HCT116 (cell line): ENCODE measurements at regions not wholly inside any gene's neighbourhood (a gene's known extent, or its start where the extent isn't known, plus 50 kb on each side); places are given as distances from the start of the nearest gene placed in this dataset.

Source experiments
- ATAC-seq: fragments of 200-7000 bp; cut with Tn5 transposase; 2 replicates; pipeline ENCODE4 v1.9.1; 2020; ENCODE audit warnings: mild to moderate bottlenecking, moderate library complexity
- BruUV-seq: library from RNA; stranded (reverse); fragments of 400-500 nt; replicated peaks from 2 replicates; lab custom pipeline; 2021; lab: Mats Ljungman, UMichigan
- CTCF ChIA-PET: fragments of 300-600 bp; sonication (Branson Sonifier 250); formaldehyde crosslinking; loops from one replicate; lab custom pipeline; 2021; ENCODE audit warnings: antibody characterized with exemption; lab: Charles Lee
- POLR2A ChIA-PET: fragments of 300-600, 350-600 bp; sonication (Branson Sonifier 250); formaldehyde crosslinking; loops from one replicate; lab custom pipeline; 2021; ENCODE audit warnings: antibody characterized with exemption; lab: Charles Lee
- RAD21 ChIA-PET, 2 experiments: fragments of 300-600 bp; sonication (Branson Sonifier 250); formaldehyde crosslinking; loops; one replicate each; lab custom pipeline; 2023; ENCODE audit warnings: low total read pairs in 2 of 2; ENCODE audit not compliant: uncharacterized antibody in 2 of 2, unreplicated experiment in 2 of 2, low non-redundant PET in 1 of 2; lab: Charles Lee
- DNase-seq: peaks from one replicate; pipeline ENCODE4 v3.0.0-alpha.2; 2010; ENCODE audit warnings: low read depth, low spot score
- H2AFZ ChIP-seq: fragments of 200-600 bp; shearing (Covaris generic), sonication (generic); 2 replicates; pipeline ENCODE4 v1.6.1; 2017; ENCODE audit warnings: low read depth, mixed run types, mixed read lengths, antibody characterized with exemption, low read length; ENCODE audit not compliant: poor library complexity, severe bottlenecking
- H3K27ac ChIP-seq: 2 replicates; pipeline ENCODE4 v1.5.1; 2012; ENCODE audit warnings: low read depth, low read length
- H3K27me3 ChIP-seq: fragments of 200-600 bp; sonication (generic); 2 replicates; pipeline ENCODE4 v1.6.1; 2016; ENCODE audit warnings: mixed run types, low read length, mixed read lengths; ENCODE audit not compliant: insufficient read depth
- H3K36me3 ChIP-seq, 2 experiments: fragments of 200-500 bp in 1 of 2; fragments of 200-600 bp in 1 of 2; sonication (Bioruptor generic) in 1 of 2; sonication (generic) in 1 of 2; 2 replicates each; pipeline versions ENCODE4 v1.5.1 to v1.6.1; 2014 to 2016; ENCODE audit warnings: low read length in 2 of 2, inconsistent platforms in 1 of 2, mixed read lengths in 1 of 2, mixed run types in 1 of 2; ENCODE audit not compliant: insufficient read depth in 2 of 2, control insufficient read depth in 1 of 2
- H3K4me1 ChIP-seq, 2 experiments: fragments of 200-600 bp in 1 of 2; sonication (generic) in 1 of 2; 2 replicates each; pipeline versions ENCODE4 v1.5.1 to v1.6.1; 2012 to 2017; ENCODE audit warnings: low read length in 2 of 2, inconsistent platforms in 1 of 2, mild to moderate bottlenecking in 1 of 2, mixed read lengths in 1 of 2, mixed run types in 1 of 2, moderate library complexity in 1 of 2; ENCODE audit not compliant: insufficient read depth in 2 of 2, control insufficient read depth in 1 of 2
- H3K4me2 ChIP-seq: fragments of 200-600 bp; sonication (generic); 2 replicates; pipeline ENCODE4 v1.6.1; 2017; ENCODE audit warnings: mixed run types, low read length, mixed read lengths
- H3K4me3 ChIP-seq, 2 experiments: fragments of 200-600 bp in 1 of 2; sonication (generic) in 1 of 2; replicated peaks in 1 of 2; 2 replicates each; pipeline ENCODE4 v1.5.1; 2011 to 2016; ENCODE audit warnings: low read length in 2 of 2, control low read depth in 1 of 2, low read depth in 1 of 2, mild to moderate bottlenecking in 1 of 2, mixed read lengths in 1 of 2, mixed run types in 1 of 2
- H3K79me2 ChIP-seq: fragments of 200-600 bp; sonication (generic); 2 replicates; pipeline ENCODE4 v1.6.1; 2017; ENCODE audit warnings: mild to moderate bottlenecking, mixed run types, low read length, moderate library complexity, mixed read lengths; ENCODE audit not compliant: insufficient read depth
- H3K9ac ChIP-seq: fragments of 200-600 bp; sonication (generic); 2 replicates; pipeline ENCODE4 v1.6.1; 2016; ENCODE audit warnings: low read length, mixed read lengths
- H3K9me2 ChIP-seq: fragments of 200-600 bp; sonication (generic), shearing (Covaris generic); 2 replicates; pipeline ENCODE4 v1.6.1; 2017; ENCODE audit warnings: mixed run types, mild to moderate bottlenecking, moderate library complexity; ENCODE audit not compliant: insufficient read depth
- H3K9me3 ChIP-seq, 2 experiments: fragments of 200-500 bp in 1 of 2; fragments of 200-600 bp in 1 of 2; sonication (Bioruptor generic) in 1 of 2; sonication (generic) in 1 of 2; 2 replicates each; pipeline ENCODE4 v1.6.1; 2014 to 2017; ENCODE audit warnings: low read length in 2 of 2, mixed read lengths in 2 of 2, inconsistent platforms in 1 of 2, low read depth in 1 of 2, mild to moderate bottlenecking in 1 of 2, mixed run types in 1 of 2, moderate library complexity in 1 of 2; ENCODE audit not compliant: control insufficient read depth in 1 of 2, insufficient read depth in 1 of 2
- H4K20me1 ChIP-seq: fragments of 200-600 bp; sonication (generic), shearing (Covaris generic); 2 replicates; pipeline ENCODE4 v1.6.1; 2017; ENCODE audit warnings: mixed run types, mild to moderate bottlenecking, moderate library complexity; ENCODE audit not compliant: insufficient read depth
- ATF3 ChIP-seq: IDR thresholded peaks from 2 replicates; pipeline ENCODE4 v1.6.1; 2012
- CEBPB ChIP-seq: IDR thresholded peaks from 2 replicates; pipeline ENCODE4 v1.6.1; 2012; ENCODE audit warnings: low read depth
- EGR1 ChIP-seq: IDR thresholded peaks from 2 replicates; pipeline ENCODE4 v1.6.1; 2012; ENCODE audit warnings: low read depth
- FOSL1 ChIP-seq: IDR thresholded peaks from 2 replicates; pipeline ENCODE4 v1.6.1; 2012; ENCODE audit warnings: low read depth
- JUND ChIP-seq: IDR thresholded peaks from 2 replicates; pipeline ENCODE4 v1.6.1; 2012
- POLR2AphosphoS5 ChIP-seq: IDR thresholded peaks from 2 replicates; pipeline ENCODE4 v1.6.1; 2011; ENCODE audit warnings: mild to moderate bottlenecking, low read depth, low read length, moderate library complexity
- RAD21 ChIP-seq: IDR thresholded peaks from 2 replicates; pipeline ENCODE4 v1.6.1; 2012; ENCODE audit warnings: low read depth, mild to moderate bottlenecking
- SP1 ChIP-seq: IDR thresholded peaks from 2 replicates; pipeline ENCODE4 v1.6.1; 2012; ENCODE audit warnings: low read depth
- ZBTB33 ChIP-seq: IDR thresholded peaks from 2 replicates; pipeline ENCODE4 v1.6.1; 2011; ENCODE audit warnings: mild to moderate bottlenecking, low read length, moderate library complexity; ENCODE audit not compliant: insufficient replicate concordance; ENCODE audit errors: extremely low read depth
- ZFX ChIP-seq: fragments of 450-650 bp; IDR thresholded peaks from 2 replicates; pipeline ENCODE4 v1.6.1; 2017
- ZNF274 ChIP-seq: fragments of 200-500 bp; sonication (Bioruptor generic); IDR thresholded peaks from 2 replicates; pipeline ENCODE4 v1.6.1; 2014; ENCODE audit warnings: mild to moderate bottlenecking, low read depth, low read length, inconsistent platforms
- intact Hi-C: fragments of 100-400 bp; cut with micrococcal nuclease; formaldehyde crosslinking; loops from 2 replicates; pipeline ENCODE4 v1.10.0; 2022

GRCh38 chr11:24253237-24253760, 243.6 kb upstream of the LUZP2 start:
- Histone ChIP-seq H3K4me3 (no peak overlapping the region), H3K9ac (no peak overlapping the region), H3K27ac (no peak overlapping the region), H3K9me3 (peaks cover 0 to 8% of the 10 kb centered on the region in 2 experiments; a peak in 2 of 4 replicates), H3K79me2 (no peaks in the 10 kb centered on the region), H3K9me2 (no peaks in the 10 kb centered on the region), H2AFZ (no peak overlapping the region), H3K36me3 (no peaks in the 10 kb centered on the region), H4K20me1 (no peaks in the 10 kb centered on the region), H3K4me1 (no peaks in the 10 kb centered on the region), H3K4me2 (no peak overlapping the region), H3K27me3 (no peaks in the 10 kb centered on the region)
- intact Hi-C loops, result no loop called here
- TF ChIP-seq RAD21 (no peak), CEBPB (no peak), EGR1 (no peak), ZFX (no peak), FOSL1 (no peak), JUND (no peak), ATF3 (no peak), POLR2AphosphoS5 (no peak)
- ATAC-seq, result no peak
- DNase-seq, result no peak
- RAD21 ChIA-PET, result no interaction called here
- POLR2A ChIA-PET, result no interaction called here
- CTCF ChIA-PET, result no interaction called here
- no TSS peak for BruUV-seq

- Histone ChIP-seq H3K9me3 (peaks cover 0 to 11% of the 10 kb centered on the region in 2 experiments; a peak in 1 of 4 replicates), H3K9me2 (no peaks in the 10 kb centered on the region), H3K4me3 (no peak overlapping the region), H3K27ac (no peak overlapping the region), H3K9ac (no peak overlapping the region), H3K27me3 (no peaks in the 10 kb centered on the region), H3K4me1 (no peaks in the 10 kb centered on the region), H3K79me2 (no peaks in the 10 kb centered on the region), H2AFZ (no peak overlapping the region), H4K20me1 (no peaks in the 10 kb centered on the region), H3K36me3 (no peaks in the 10 kb centered on the region), H3K4me2 (no peak overlapping the region)
- intact Hi-C loops, result no loop called here
- TF ChIP-seq ZBTB33, result no peak
- TF ChIP-seq ZNF274, result no peak
- no peak for TF ChIP-seq SP1
- ChIA-PET POLR2A (no interaction called here), RAD21 (no interaction called here), CTCF (no interaction called here)
- no TSS peak for BruUV-seq
- DNase-seq (no peak), ATAC-seq (no peak)
These were observed 232.0 kb upstream of the LUZP2 start for GRCh38 chr11:24264868-24265267.
